ENCODE measurements at regions not wholly inside any gene's neighbourhood (a gene's known extent, or its start where the extent isn't known, plus 50 kb on each side); places are given as distances from the start of the nearest gene placed in this dataset.

GRCh38 chr19:32012886-32013631, 332.4 kb upstream of the ZNF507 start:
- TF ChIP-seq, protein P1, sequence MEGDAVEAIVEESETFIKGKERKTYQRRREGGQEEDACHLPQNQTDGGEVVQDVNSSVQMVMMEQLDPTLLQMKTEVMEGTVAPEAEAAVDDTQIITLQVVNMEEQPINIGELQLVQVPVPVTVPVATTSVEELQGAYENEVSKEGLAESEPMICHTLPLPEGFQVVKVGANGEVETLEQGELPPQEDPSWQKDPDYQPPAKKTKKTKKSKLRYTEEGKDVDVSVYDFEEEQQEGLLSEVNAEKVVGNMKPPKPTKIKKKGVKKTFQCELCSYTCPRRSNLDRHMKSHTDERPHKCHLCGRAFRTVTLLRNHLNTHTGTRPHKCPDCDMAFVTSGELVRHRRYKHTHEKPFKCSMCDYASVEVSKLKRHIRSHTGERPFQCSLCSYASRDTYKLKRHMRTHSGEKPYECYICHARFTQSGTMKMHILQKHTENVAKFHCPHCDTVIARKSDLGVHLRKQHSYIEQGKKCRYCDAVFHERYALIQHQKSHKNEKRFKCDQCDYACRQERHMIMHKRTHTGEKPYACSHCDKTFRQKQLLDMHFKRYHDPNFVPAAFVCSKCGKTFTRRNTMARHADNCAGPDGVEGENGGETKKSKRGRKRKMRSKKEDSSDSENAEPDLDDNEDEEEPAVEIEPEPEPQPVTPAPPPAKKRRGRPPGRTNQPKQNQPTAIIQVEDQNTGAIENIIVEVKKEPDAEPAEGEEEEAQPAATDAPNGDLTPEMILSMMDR (IDR thresholded peaks at IDR 0.05) = no peak
- no peak for TF ChIP-seq POLR2A (IDR thresholded peaks at IDR 0.05)
- TF ChIP-seq POLR2AphosphoS5 (IDR thresholded peaks at IDR 0.05) = no peak

Measured in gastroesophageal sphincter (tissue), 3 donors.